ENCODE measurements at regions not wholly inside any gene's neighbourhood (a gene's known extent, or its start where the extent isn't known, plus 50 kb on each side); places are given as distances from the start of the nearest gene placed in this dataset.

DNA sequence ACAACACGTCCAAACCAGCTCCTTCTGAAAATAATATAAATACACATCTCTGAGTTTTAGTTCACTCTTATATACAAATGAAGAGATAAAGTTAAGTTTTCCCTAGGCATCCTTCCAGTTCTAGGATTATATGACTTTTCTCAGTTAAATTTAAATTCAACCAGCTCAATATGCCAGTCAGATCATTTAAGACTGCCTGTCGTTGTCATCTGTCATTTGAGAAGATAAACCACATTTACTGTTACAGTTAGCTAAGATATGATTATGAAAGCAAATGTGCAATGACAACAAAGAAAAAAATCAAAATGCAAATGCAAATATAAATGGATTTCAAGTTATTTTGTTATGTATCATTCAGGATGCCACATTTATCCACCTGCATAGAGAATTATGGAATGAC is 671.7 kb upstream of the GOT2 start:
- no peaks in the 10 kb centered on the region for H3K9me2 ChIP-seq (replicated peaks; ENCODE audit: control insufficient read depth, low read length)
- H3F3A ChIP-seq (ENCODE audit: control insufficient read depth, insufficient read depth) = no peaks in the 10 kb centered on the region
- no peaks in the 10 kb centered on the region for H4K20me1 ChIP-seq (ENCODE audit: control insufficient read depth, insufficient read depth, low read depth, low read length)
- no peaks in the 10 kb centered on the region for H3K27me3 ChIP-seq (ENCODE audit: control insufficient read depth, low read length)
- H3K9me3 ChIP-seq (ENCODE audit: control insufficient read depth, insufficient read depth, low read length) = no peaks in the 10 kb centered on the region
- no peaks in the 10 kb centered on the region for H3K36me3 ChIP-seq (ENCODE audit: control insufficient read depth, low read length)
- H3K4me3 ChIP-seq (ENCODE audit: low read length) = no peak overlapping the region
- H3K4me2 ChIP-seq (ENCODE audit: low read length) = no peak overlapping the region
- no peak overlapping the region for H3K27ac ChIP-seq (ENCODE audit: low read depth, low read length)
- H3K79me2 ChIP-seq (ENCODE audit: control insufficient read depth, low read length) = no peaks in the 10 kb centered on the region
- no peak for TF ChIP-seq EZH2phosphoT487 (IDR thresholded peaks at IDR 0.05; ENCODE audit: borderline replicate concordance, low read length)
- TF ChIP-seq CTCF (IDR thresholded peaks at IDR 0.05; ENCODE audit: low read depth, low read length, poor library complexity, severe bottlenecking) = no peak
- no peaks in the 10 kb centered on the region for H3K4me1 ChIP-seq (ENCODE audit: control insufficient read depth, low read length)

- H3K36me3 ChIP-seq (ENCODE audit: control insufficient read depth, low read length) = no peaks in the 10 kb centered on the region
- no peaks in the 10 kb centered on the region for H3K79me2 ChIP-seq (ENCODE audit: control insufficient read depth, low read length)
- H3K27me3 ChIP-seq (ENCODE audit: control insufficient read depth, low read length) = no peaks in the 10 kb centered on the region
- H3F3A ChIP-seq (ENCODE audit: control insufficient read depth, insufficient read depth) = no peaks in the 10 kb centered on the region
- H3K9me3 ChIP-seq (ENCODE audit: control insufficient read depth, insufficient read depth, low read length) = no peaks in the 10 kb centered on the region
- no peak overlapping the region for H3K4me2 ChIP-seq (ENCODE audit: low read length)
- H3K27ac ChIP-seq (ENCODE audit: low read depth, low read length) = no peak overlapping the region
- H3K4me1 ChIP-seq (ENCODE audit: control insufficient read depth, low read length) = no peaks in the 10 kb centered on the region
- no peak for TF ChIP-seq CTCF (IDR thresholded peaks at IDR 0.05; ENCODE audit: low read depth, low read length, poor library complexity, severe bottlenecking)
- no peak for TF ChIP-seq EZH2phosphoT487 (IDR thresholded peaks at IDR 0.05; ENCODE audit: borderline replicate concordance, low read length)
- H4K20me1 ChIP-seq (ENCODE audit: control insufficient read depth, insufficient read depth, low read depth, low read length) = no peaks in the 10 kb centered on the region
- no peaks in the 10 kb centered on the region for H3K9me2 ChIP-seq (replicated peaks; ENCODE audit: control insufficient read depth, low read length)
- H3K4me3 ChIP-seq (ENCODE audit: low read length) = no peak overlapping the region
These were observed 670.4 kb upstream of the GOT2 start for GRCh38 chr16:59404509-59404908.

GRCh38 chr16:59400830-59401229 is 666.7 kb upstream of the GOT2 start:
- Histone ChIP-seq H3K27ac (ENCODE audit: low read depth, low read length) (no peak overlapping the region), H3K4me1 (ENCODE audit: control insufficient read depth, low read length) (no peaks in the 10 kb centered on the region), H3K4me2 (ENCODE audit: low read length) (no peak overlapping the region), H3K27me3 (ENCODE audit: control insufficient read depth, low read length) (no peaks in the 10 kb centered on the region), H3K79me2 (ENCODE audit: control insufficient read depth, low read length) (no peaks in the 10 kb centered on the region), H3K9me3 (ENCODE audit: control insufficient read depth, insufficient read depth, low read length) (no peaks in the 10 kb centered on the region), H3K4me3 (ENCODE audit: low read length) (no peak overlapping the region), H4K20me1 (ENCODE audit: control insufficient read depth, insufficient read depth, low read depth, low read length) (no peaks in the 10 kb centered on the region), H3K36me3 (ENCODE audit: control insufficient read depth, low read length) (no peaks in the 10 kb centered on the region), H3F3A (ENCODE audit: control insufficient read depth, insufficient read depth) (no peaks in the 10 kb centered on the region), H3K9me2 (replicated peaks; ENCODE audit: control insufficient read depth, low read length) (no peaks in the 10 kb centered on the region)
- no peak for TF ChIP-seq CTCF (IDR thresholded peaks at IDR 0.05; ENCODE audit: low read depth, low read length, poor library complexity, severe bottlenecking)
- TF ChIP-seq EZH2phosphoT487 (IDR thresholded peaks at IDR 0.05; ENCODE audit: borderline replicate concordance, low read length) = no peak

GRCh38 chr16:59397638-59398037 is 663.5 kb upstream of the GOT2 start:
- Histone ChIP-seq H3K4me2 (ENCODE audit: low read length) (no peak overlapping the region), H3K79me2 (ENCODE audit: control insufficient read depth, low read length) (no peaks in the 10 kb centered on the region), H4K20me1 (ENCODE audit: control insufficient read depth, insufficient read depth, low read depth, low read length) (no peaks in the 10 kb centered on the region), H3K9me3 (ENCODE audit: control insufficient read depth, insufficient read depth, low read length) (no peaks in the 10 kb centered on the region), H3K27me3 (ENCODE audit: control insufficient read depth, low read length) (no peaks in the 10 kb centered on the region), H3K36me3 (ENCODE audit: control insufficient read depth, low read length) (no peaks in the 10 kb centered on the region), H3F3A (ENCODE audit: control insufficient read depth, insufficient read depth) (no peaks in the 10 kb centered on the region), H3K9me2 (replicated peaks; ENCODE audit: control insufficient read depth, low read length) (no peaks in the 10 kb centered on the region), H3K27ac (ENCODE audit: low read depth, low read length) (no peak overlapping the region), H3K4me1 (ENCODE audit: control insufficient read depth, low read length) (no peaks in the 10 kb centered on the region), H3K4me3 (ENCODE audit: low read length) (no peak overlapping the region)
- TF ChIP-seq EZH2phosphoT487 (IDR thresholded peaks at IDR 0.05; ENCODE audit: borderline replicate concordance, low read length) (no peak), CTCF (IDR thresholded peaks at IDR 0.05; ENCODE audit: low read depth, low read length, poor library complexity, severe bottlenecking) (no peak)

Measured in DOHH2 (cell line).